ENCODE measurements at regions not wholly inside any gene's neighbourhood (a gene's known extent, or its start where the extent isn't known, plus 50 kb on each side); places are given as distances from the start of the nearest gene placed in this dataset.
A peak's percentile ranks its signal among the peaks of the same experiment; 100 is the strongest.
"Not testable (repeated sequence)": the region's sequence is repeated elsewhere in the genome, so short reads cannot be mapped to it uniquely, and the experiment has no call there.

DNA sequence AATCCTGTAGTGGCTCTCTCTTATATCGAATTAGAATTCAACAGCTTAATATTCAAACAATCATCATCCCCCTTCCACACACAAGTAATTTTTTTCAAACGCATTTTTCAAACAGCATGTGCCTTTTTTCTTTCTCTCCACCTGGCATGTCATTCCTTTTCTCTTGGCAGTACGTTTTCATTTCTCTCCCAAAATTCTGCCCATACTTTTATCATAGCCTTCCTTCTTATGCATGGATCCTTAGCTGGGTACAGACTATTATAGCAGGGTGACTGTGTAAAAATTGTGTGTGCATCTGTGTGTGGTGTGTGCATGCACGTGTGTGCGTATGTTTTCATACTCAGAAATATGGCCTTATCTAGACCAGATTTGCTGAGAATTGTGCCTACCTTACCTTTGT lies 184.3 kb downstream of the ZC3H11B start:
- no peak for DNase-seq

- no peak for DNase-seq
These were observed 184.9 kb downstream of the ZC3H11B start for GRCh38 chr1:219427989-219428388.

DNA sequence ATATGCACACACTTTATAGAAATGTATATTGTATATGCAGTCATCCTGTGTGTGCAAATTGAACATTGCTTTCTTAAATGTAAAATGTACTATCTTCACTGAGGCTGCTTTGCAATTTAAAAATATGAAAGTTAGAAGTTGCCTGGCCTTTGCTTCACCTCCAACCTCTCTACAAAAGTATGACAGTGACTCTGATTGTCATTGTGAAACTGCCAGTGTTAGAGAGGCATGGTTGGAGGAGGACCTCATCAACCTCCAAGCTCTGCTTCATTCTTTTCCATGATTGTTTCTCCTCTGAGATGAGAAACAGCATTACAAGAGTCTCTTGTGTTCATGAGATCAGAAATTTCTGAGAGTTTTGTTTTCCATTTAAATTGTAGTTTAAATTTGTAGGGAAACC lies 185.5 kb downstream of the ZC3H11B start:
- no peak for DNase-seq

- DNase-seq = no peak
These were observed 189.9 kb downstream of the ZC3H11B start for GRCh38 chr1:219422811-219423598.

GRCh38 chr1:219420913-219421312 lies 192.0 kb downstream of the ZC3H11B start:
- DNase-seq = no peak

DNA sequence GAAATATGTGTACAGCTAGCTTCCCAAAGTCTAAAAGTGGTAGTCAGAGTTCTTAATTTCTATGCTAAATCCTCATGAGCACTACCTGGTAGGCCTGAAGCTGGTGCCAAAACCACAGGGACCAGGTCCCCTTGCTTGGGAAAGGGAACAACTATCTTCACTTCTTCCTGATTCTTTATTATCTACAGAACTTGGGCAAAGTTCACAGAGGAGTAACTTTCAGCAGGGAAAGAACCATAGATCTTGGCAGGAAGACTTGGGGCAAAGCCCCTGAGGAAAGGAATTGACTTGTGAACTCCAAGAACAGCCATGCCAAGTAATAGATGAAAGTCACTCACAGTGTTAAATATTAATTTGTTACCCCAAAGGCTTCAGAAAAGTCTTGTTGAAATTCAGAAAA lies 193.0 kb downstream of the ZC3H11B start:
- no peak for DNase-seq

- DNase-seq = no peak
These were observed 193.8 kb downstream of the ZC3H11B start for GRCh38 chr1:219419065-219419464.

DNA sequence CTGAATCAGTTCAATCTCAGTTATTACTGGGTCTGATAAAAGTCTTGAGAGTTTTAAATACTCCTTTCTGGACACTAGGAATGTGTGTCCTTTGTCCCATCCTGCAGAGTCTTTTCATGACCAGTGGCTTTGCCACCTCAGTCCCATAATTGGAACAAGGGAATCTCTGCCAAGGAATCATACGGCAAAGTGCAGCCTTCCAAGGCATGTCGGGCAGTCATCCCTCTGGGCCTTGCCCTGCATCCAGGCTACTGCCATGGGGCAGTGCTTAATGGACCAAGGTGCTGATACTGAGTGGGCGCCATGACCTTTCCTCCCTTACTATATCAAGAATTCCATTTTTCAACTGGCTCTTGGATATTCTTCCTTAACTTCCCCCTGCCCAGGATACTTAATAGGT lies 195.3 kb downstream of the ZC3H11B start:
- DNase-seq = no peak

DNA sequence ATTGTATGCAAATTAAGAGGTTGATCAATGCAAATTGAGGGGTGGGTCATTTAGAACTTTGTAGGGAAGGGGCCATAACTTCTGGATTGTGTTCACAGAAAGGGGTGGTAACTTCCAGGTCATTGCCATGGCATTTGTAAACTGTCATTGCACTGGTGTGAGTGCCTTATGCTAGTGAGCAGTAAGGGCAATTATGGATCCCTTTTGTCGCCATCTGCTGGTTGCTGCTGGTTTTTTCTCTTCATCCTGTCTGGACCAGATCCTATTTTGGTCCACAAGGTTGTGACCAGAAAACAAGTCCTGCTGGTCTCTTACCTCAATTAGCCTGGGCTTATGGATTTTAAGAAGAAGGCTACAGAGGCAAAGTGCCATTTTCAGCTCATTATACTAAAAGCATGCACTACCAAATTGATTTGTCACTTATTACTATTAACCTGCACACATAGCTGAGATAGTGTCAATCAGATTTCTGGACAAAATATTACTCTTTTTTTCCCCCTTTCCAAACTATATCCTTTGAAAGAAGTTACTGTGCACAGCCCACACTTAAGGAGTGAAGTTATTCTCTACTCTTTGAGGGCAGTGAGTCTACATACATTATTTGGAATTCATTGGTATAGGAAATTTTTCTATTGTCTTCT lies 196.2 kb downstream of the ZC3H11B start:
- DNase-seq = peak; percentile 27

DNA sequence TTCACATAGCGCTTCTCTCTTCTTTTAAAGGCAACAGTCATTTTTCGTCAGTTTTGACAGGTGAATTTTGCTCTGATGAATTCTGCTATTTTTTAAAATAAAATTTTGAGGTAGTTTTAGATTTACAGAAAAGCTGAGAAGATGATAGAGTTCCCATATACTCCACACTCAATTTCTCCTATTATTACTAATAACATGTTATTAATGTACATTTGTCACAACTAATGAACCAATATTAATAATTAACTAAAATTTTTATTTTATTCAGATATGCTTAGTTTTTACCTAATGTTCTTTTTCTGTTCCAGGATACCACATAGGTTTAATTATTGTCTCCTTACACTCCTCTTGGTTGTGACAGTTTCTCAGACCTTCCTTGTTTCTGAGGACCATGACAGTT lies 197.0 kb downstream of the ZC3H11B start:
- no peak for DNase-seq

GRCh38 chr1:219415433-219415832 lies 197.5 kb downstream of the ZC3H11B start:
- DNase-seq = no peak

DNA sequence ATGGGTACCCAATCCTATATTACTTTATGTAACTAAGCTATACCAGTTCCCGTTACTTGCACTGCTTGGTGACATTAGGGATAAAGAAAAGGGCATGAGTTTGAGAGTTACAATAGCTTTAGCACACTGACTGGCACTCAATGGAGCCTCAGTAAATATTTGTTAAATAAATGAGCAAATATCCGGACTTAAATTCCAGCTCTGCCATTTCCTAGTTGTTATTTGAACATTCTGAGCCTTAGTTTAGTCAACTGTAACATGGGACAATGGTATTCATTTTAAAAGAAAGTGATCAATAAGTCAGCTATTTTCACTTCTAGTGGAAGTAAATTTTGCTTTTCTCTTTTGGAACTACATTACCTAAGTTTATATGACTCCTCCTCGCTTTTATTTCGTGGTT lies 198.7 kb downstream of the ZC3H11B start:
- no peak for DNase-seq

- DNase-seq = no peak
These were observed 199.4 kb downstream of the ZC3H11B start for GRCh38 chr1:219413536-219413935.

DNA sequence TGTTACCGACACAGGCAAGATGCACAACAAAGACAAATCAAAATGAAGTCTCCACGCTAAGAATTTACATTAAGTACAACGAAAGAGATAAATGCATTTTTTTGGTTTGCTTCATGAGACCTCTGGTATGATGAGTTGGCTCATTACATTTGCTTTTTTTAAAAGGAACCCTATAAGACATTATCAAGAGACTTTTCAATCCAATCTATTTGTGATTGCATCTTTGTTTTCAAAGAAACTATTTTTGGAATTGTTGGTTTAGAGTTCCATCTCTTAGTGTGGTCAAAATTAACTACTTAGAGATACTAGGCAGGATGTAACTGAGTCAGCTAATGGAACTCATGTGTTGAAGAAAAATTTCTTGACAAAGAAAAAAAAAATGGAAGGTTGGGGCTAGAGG lies 200.1 kb downstream of the ZC3H11B start:
- no peak for DNase-seq

DNA sequence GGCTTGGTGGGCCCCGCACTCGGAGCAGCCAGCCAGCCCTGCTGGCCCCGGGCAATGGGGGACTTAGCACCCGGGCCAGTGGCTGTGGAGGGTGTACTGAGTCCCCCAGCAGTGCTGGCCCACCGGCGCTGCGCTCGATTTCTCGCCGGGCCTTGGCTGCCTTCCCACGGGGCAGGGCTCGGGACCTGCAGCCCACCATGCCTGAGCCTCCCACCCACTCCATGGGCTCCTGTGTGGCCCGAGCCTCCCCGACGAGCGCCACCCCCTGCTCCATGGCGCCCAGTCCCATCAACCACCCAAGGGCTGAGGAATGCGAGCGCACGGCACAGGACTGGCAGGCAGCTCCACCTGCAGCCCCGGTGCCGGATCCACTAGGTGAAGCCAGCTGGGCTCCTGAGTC lies 202.2 kb downstream of the ZC3H11B start:
- not testable (repeated sequence) for DNase-seq

GRCh38 chr1:219405531-219406331 lies 207.2 kb downstream of the ZC3H11B start:
- DNase-seq = no peak

- no peak for DNase-seq
These were observed 208.3 kb downstream of the ZC3H11B start for GRCh38 chr1:219404629-219405028.

DNA sequence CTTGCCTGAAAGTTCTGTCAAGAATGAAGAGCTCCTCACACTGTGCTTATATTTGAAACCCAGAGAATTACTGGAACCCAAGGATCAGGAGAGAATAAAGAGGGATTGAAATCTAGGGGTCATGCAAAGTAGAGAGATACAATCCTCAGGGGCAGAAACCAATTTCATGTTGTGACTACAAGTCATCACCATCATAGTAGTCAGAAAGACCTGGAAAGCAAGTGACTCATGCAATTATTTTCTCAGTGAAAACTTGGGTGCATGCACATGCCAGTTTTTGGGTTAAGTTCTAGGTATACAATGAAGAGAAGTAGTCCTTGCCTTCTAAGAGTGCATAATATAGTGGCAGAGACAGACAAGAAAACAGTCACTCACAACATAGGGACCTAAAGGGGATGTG lies 210.0 kb downstream of the ZC3H11B start:
- DNase-seq = no peak

DNA sequence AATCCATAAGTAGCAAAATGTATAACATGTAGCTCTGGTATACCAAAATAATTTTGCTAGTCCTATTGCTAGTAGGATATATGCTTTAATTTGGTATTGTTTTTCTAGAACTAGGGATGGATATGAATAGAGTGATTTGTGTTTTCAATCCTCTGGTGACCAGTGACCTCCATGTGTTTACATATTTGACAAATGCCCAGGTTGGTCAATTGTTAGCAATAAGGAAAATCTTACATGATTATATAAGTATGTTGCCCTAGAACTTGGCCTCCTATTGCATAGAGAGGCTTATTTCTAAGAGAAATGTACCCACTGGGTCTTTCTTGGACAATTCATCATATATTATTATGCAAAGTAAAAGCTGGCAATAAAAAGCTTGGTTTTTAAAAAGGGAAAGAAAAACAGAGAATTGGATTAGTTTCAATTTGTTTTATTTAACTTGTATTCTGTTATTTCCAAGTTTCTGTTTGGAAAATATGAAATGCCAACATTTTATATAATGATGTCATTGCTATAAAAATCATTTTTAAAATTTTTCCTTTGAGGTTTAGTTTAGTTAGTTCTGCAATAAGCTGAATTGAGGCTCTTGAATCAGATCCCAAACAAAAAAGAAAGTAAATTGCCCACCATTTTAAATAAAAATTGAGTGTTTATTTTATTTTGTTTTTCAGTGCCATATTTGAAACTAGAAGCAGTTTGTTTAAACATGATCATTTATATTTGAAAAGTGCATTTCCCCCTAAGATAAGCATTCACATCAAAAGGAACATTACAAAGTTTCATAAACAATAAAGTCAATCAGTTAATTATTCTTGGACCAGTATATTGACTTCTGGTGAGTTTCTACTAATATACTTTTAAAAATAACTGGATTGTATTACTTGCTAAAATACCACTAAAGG lies 210.9 kb downstream of the ZC3H11B start:
- DNase-seq = no peak

DNA sequence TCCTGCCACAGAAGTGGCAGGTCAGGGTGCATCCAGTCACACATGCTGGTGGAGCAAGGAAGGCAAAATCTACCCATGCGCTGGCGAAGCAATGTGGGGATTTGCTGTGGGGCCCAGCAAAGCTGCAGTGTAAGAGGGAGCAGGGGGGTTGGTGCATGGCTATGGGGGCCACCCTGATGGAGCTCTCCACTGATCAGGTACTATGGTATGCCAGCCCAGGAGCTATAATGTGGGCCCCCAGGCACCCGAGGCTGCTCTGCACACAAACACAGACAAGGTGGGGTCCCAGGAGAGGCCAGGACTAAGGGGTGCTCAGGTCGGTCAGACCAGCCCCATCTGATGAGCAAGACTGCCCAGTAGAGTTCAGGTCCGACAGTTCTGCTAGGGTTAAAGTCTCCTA lies 213.5 kb downstream of the ZC3H11B start:
- DNase-seq = no peak

- DNase-seq = no peak
These were observed 214.0 kb downstream of the ZC3H11B start for GRCh38 chr1:219398815-219399396.

GRCh38 chr1:219397511-219397910 lies 215.4 kb downstream of the ZC3H11B start:
- no peak for DNase-seq
